ENCODE measurements at regions not wholly inside any gene's neighbourhood (a gene's known extent, or its start where the extent isn't known, plus 50 kb on each side); places are given as distances from the start of the nearest gene placed in this dataset.
A peak's percentile ranks its signal among the peaks of the same experiment; 100 is the strongest.

DNA sequence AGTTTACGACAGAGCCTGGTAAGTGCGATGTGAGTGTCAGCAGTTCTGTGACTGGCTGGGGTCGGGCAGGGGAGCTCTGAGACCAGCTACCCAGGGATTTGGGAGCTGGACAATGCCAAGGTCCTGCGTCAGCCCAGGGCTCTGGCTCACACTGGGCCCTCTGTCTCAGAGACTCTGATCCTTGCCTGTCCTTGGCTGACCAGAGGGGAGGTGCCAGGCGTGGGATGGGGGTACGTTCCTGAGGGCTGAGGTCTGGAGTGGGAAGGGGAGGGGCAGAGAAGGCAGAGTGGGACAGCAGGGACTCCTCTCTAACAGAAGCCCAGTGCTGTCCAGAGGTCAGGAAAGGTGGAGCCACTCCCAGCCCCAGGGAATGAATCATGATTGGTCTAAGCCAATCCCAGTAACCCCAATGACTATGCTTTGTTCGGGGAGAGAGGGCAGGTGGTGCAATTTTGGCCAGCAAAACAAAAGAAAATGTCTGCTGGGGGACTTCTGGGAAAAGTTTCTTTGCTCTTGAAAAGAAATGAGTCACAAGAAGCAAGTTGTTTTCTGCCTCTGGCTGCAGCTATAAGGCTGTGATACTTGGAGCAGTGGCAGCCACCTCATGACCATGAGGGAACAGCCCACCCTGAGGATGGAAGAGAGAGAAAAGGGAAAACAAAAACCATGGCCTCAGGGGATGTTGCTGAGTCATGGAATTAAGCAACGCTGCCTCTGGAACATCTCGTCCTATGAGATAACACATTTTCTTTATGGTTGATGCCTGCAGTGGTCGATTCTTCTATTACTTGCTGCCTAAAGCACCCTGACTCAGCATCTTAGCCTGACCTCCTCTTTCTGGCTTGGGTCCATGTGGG is 108.3 kb downstream of the CHST1 start:
- DNase-seq (ENCODE audit: low read depth, low spot score), result no peak

DNA sequence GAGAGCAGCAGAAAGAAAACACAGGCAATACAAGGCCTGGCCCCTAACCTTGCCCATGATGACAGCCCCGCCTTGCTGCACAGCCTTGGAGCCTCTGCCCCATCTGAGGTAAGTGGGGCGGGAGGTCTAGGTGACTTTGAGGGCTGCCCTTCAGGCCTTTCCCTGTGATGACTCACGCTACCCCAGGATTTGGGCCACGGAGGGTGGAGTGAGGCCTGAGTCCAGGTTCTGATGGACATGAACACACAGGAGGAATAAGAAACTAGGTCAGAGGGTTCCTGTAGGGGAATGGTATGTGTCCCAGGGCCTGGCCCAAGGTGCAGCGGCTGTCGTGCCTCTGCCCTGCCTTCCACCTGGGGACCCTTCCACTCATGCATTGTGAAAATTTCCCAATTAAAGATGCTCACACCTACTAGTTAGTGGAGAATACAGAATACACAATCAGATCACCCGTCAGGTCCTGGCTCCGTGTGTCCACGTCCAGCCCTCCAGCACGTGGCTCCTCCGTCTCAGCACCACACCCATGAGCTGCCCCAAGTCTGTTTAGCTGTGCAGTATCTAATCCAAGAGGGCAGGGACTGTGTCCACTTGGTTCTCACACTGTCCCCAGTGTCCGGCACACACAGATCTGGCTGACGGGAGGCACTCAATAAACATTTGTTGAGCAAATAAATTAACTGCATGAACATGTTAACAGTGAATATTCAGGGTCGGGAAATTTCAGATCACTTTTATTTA is 111.0 kb downstream of the CHST1 start:
- no peak overlapping the region for H3K4me3 ChIP-seq (ENCODE audit: low read length)
- no peak for DNase-seq (ENCODE audit: low read depth, low spot score)

More for the DNA sequence above, 108.3 kb downstream of the CHST1 start:
- no peak overlapping the region for H3K4me3 ChIP-seq (ENCODE audit: low read length)

DNA sequence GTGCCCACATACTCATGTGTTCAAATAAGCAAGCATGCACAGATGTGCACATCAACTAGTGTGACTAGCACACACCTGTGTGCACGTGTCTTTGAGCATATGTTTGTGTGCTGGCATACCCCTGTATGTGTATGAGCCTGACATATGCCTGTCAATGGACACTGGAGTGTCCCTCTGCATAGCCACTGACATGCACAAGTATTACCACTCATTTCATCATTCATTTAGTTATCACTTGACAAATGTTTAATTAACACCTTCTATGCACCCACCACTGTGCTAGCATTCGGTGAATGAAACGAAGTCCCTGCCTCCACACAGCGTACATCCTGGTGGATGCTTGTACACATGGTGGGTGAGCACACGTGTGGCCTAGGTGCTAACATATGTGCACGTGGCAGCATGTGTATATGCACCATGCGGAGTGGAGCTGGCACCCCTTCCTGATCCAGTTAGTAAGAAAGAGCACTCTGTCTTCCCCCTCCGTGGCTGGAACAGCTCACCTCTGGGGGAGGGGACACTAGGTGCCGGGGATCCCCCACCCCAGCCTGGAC is 112.0 kb downstream of the CHST1 start:
- H3K4me3 ChIP-seq (ENCODE audit: low read length), result no peak overlapping the region
- no peak for DNase-seq (ENCODE audit: low read depth, low spot score)

DNA sequence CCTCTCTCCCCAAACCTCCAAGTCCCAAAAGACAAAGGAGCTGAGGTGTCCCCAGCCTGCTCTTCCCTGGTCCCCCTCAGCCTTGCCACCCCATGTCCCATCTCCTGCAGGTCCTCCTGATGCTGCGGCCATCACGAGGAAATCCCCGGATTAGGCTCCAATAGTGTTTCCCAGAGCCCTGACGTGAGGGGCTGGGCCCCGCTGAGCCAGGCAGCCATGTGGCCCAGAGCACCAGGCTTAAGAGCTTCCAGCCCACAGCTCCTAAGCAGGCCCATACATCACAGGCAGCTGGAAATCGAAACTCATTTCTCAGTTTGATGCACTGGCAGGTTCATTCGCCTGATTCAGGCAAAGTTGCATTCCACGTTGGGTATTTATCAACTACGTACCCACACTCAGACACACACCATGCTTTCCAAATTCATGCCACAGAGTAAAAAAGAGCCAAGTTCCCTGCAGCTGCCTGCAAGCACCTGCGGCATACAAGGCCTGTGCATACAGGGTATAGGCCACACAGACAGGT is 114.2 kb downstream of the CHST1 start:
- DNase-seq (ENCODE audit: low read depth, low spot score), result no peak
- H3K4me3 ChIP-seq (ENCODE audit: low read length), result no peak overlapping the region

DNA sequence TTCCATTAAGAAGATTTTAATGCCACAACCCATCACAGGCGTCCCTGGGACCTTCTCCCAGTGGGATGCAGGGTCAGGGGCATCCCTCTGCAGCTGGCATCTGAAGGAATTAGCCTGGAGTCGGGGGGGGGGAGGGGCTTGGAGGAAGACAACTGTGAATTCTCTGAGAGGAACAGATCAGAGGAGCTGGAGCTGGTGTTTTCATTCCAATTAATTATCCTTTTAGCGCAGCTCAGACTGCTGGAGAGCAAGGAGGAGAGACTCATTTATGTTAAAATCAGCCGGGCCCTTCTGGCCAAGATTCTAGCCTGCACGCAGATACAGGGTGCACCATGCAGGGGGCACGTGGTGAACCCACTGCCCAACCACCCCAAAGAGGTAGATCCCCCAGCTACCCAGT is 116.2 kb downstream of the CHST1 start:
- no peak for DNase-seq (ENCODE audit: low read depth, low spot score)
- H3K4me3 ChIP-seq (ENCODE audit: low read length), result no peak overlapping the region

DNA sequence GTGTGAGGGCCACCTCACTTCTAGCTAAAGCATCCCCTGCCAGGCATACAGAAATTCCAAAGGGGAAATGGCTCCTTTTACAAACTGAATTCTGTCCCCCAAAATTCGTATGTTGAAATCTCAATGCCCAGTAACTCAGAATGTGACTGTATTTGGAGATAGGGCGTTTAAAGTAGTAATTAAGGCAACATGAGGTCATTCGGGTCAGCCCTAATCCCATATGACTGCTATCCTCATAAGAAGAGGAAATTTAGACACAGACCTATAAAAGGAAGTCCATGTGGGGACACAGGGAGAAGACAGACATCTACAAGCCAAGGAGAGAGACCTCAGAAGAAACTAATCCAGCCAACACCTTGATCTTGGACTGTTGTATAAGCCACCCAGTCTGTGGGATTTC is 119.1 kb downstream of the CHST1 start:
- DNase-seq (ENCODE audit: low read depth, low spot score), result no peak
- no peak overlapping the region for H3K4me3 ChIP-seq (ENCODE audit: low read length)

DNA sequence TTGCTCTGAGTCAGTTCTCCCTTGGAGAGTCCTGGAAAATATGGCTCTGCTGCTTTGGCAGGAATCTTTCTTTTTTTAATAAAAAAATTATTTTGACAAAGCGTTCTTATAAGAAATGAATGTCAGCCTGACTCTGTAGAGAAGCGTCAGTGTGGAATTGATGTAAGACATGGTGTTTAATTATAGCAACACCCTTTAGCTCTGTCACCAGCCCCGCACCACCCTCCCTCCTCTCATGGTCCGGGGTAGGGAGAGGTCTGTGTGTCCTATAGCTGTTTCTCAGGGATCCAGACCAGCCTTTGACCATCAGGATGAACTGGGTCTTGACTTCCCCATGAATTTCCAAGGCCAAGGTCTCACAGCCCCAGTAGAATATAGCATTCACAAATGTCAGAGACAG is 120.6 kb downstream of the CHST1 start:
- no peak for DNase-seq (ENCODE audit: low read depth, low spot score)

DNA sequence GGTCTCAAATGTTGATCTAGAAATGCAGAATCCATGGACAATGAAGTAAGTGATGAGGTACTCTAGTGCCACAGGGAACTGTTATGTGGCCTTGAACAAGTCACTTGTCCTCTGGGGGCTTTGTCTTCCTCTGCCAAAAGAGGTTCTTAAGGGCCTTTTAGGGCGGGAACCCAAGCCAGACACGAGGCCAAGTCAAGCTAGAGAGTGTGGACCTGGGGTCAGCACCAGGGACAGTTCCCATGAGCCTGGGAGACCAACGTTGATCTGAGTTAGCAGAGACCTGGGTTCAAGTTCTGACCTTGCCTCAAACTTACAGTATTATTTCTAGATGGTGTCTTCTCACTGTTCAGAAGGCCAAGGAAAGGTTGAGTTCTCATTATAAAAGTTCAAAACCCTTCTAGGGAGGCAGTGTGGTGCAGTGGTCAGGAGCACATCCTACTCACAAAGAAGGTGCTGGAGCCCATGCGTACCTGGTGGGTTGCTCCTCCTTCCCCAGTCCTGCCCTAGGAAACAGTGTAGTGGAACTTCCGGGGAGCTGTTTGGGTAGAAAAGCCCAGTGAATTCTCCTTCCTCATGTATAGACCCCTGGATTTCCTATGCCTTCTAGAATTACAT is 121.5 kb downstream of the CHST1 start:
- no peak overlapping the region for H3K4me3 ChIP-seq (ENCODE audit: low read length)
- peak; percentile 22 for DNase-seq (ENCODE audit: low read depth, low spot score)

More for the DNA sequence above, 120.6 kb downstream of the CHST1 start:
- no peak overlapping the region for H3K4me3 ChIP-seq (ENCODE audit: low read length)

DNA sequence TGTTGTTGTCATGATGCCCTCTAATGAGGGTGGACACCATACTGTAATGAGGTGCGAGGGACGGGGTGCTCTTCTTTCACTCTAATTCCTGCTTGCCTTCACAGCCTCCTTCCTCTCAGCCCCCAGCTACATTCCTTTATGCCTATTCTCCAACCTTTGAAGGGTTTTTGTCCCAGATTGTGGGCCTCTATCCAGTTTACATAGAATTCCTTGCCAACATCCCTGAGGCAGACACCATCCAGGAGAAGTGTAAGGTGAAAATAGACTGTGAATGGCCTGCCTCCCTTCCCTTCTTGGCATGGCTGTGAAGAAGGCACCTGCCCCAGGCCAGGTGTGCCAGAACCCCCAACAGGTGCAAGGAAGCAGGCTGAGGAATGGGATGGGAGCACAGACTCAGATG is 122.3 kb downstream of the CHST1 start:
- DNase-seq (ENCODE audit: low read depth, low spot score), result no peak
- H3K4me3 ChIP-seq (ENCODE audit: low read length), result no peak overlapping the region

DNA sequence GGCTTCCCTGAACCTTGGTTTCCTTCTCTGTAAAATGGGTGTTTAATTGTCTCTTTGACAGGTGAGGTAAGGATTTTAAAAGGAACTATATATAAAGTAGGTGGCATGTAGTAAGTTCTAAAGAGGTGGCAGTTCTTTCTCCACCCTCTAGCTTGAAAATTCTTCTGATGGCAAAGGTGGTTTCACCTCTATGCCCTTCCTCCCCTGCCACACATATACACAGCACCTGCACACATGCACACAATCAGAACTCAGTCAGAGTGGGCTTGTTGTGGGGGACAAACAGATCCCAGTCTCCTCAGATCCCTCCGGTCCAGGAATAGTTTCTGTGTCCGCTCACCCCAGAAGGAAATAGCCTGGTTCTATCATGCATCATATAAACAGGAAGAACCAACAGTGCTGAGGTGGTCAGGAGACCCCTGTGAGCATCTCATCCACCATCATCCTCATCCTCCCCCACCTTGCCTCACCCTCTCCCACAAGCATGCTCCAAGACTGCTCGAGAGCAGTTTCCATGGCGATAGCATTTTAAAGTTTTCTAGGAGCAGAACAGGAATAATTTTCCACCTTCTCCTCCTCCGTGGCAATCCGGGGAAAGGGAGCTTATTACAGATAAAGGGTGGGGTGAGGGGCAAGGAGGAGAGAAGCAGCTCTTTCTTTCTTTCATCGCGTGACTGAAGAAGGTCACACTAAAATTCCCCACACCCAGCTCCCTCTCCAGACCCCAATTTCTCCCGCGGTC is 123.6 kb downstream of the CHST1 start:
- H3K4me3 ChIP-seq (ENCODE audit: low read length), result no peak overlapping the region
- DNase-seq (ENCODE audit: low read depth, low spot score), result no peak

DNA sequence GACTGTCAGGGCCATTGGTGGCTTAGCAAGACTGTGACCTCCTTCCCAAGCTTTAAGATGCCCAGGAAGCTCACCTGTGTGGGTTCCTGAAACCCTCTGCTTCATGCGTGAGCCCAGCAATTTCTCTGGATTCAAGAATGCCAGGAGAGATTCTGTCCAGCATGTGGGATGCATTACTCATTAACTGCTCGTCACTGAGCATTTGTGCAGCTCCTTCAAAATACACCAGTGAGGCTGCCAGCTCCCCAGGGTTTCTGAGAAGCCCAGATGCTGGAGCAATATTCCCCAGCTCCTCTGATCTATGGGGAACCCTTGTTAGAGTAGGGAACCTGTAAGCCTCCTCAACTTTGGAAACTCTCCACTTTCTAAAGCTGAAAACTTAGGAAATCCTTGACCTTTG is 126.5 kb downstream of the CHST1 start:
- no peak overlapping the region for H3K4me3 ChIP-seq (ENCODE audit: low read length)
- DNase-seq (ENCODE audit: low read depth, low spot score), result no peak

DNA sequence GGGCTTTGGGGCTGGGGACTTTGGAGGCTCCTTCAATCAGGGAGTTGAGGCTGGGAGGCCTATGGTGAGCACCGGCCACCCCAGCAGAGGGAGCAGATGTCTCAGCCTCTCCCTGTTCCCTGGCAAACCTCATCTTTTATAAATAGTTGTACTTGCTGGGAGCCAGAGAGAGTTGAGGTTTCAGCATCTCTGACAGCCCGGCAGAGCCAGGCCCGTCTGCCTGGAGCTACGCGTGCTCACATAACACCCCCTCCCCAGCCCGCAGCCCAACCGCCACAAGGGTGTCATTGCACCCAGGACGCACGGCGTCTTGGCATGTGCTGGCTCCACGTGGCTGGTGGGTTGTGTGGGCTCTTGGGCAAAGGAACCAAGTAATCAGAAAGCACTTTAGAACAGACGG is 127.1 kb downstream of the CHST1 start:
- DNase-seq (ENCODE audit: low read depth, low spot score), result no peak

DNA sequence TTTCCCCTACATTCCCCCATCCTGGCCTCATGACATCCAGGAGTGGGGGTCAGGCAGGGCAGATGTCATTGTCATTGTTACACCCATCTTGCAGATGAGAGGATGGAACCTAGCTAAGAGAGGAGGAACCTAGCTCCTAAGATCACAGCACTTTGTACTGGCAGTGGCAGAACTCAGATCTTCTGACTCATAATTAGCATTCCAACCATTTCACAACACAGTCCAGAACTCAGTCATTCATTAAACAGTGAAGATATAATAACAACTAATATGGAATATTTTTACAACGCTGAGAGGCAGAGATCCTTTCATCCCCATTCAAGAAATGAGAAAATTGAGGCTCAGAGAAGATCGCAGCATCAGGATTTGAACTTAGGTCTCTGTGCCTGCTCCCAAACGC is 127.8 kb downstream of the CHST1 start:
- no peak for DNase-seq (ENCODE audit: low read depth, low spot score)
- no peak overlapping the region for H3K4me3 ChIP-seq (ENCODE audit: low read length)

More for the DNA sequence above, 127.1 kb downstream of the CHST1 start:
- no peak overlapping the region for H3K4me3 ChIP-seq (ENCODE audit: low read length)

DNA sequence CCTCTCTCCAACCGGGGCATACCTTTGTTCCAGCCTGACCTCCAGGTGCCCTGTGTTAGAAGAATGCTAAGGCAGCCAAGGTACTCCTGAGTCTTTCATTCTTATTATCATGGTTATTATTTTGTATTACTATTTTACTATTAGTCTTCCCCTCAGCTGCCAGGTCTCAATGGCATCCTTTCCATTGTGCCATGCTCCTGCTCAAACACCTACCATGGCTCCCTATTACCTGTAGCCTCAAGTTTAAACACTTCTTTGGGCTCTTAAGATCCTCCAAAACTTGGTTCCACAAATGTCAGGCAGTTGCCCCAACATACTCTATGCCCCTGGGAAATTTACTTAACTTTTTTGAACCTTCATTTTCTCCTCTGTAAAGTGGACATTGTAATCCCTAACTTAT is 130.4 kb downstream of the CHST1 start:
- no peak overlapping the region for H3K4me3 ChIP-seq (ENCODE audit: low read length)
- no peak for DNase-seq (ENCODE audit: low read depth, low spot score)

DNA sequence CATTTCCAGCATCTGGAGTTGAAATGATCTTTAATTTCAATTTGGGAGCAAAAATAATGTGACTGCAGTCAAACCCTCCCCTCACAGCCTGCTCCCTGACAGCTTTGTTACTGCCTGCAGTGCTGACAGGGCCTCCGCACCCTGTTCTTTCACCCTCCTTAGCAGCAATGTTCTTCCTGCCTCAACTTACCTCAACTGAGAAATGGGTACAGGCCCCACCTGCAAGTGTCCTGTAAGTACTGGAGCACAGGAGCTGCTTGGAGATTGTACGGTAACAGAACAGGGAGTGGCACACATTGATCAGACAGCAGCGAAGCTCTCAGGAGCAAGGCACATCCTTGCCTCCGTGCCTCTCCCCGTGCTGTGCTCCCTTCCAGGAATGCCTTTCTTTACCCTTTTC is 131.3 kb downstream of the CHST1 start:
- H3K4me3 ChIP-seq (ENCODE audit: low read length), result no peak overlapping the region
- no peak for DNase-seq (ENCODE audit: low read depth, low spot score)

DNA sequence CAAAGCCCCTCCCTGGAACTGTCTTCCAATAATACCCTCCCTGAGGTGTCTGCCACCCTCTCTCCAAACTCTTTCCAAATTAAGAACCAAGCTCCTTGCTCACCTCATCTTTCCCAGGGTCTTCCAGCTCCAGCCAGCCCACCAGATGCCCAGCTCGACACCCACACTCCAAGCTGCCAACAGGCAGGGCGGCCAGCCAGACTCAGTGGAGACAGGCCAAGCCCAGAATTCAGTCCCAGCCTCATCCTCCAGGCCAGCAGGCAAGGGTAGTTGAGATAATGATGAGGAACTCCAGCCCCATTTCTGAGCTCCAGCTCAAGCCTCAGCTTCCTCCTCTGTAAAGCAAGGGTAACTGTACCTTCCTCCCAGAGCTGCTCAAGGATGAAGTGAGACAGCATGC is 132.9 kb downstream of the CHST1 start:
- H3K4me3 ChIP-seq (ENCODE audit: low read length), result no peak overlapping the region
- no peak for DNase-seq (ENCODE audit: low read depth, low spot score)

DNA sequence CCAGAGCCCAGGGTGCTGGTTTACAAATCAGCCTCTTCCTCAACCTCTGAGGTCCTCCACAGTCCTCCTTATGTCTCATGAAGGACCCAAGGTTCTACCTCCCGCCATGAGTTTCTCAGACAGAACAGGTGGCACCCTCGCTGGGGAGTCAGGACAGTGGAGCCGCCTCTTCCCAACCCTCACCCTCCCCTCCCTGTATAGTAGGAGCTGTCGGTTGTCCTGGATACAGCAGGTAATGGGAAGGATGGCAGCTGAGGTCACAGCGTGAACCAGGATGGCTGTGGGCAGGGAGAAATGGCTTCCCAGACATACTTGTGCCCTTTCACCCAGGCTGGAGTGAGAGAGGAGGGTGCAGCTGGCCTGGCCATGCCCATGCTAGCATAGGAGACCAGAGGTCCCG is 134.6 kb downstream of the CHST1 start:
- DNase-seq (ENCODE audit: low read depth, low spot score), result no peak
- H3K4me3 ChIP-seq (ENCODE audit: low read length), result no peak overlapping the region

DNA sequence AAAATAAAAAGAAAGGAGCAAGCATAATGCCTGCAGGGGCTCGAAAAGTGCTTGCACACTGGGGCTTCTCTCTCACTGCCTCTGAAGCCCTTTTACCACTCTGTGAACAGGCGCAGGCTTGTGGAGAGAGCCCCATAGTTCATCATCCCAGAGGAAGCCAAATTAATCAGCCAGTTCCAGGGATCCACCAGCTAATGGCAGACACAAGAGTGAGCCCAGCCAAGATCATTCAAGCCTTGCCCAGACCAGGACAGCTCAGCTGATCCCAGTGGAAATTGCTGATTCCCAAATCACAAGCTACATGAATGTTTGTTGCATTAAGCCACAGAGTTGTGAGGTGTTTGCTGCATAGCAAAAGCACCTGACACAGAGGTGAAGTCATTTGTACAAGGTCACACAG is 135.3 kb downstream of the CHST1 start:
- H3K4me3 ChIP-seq (ENCODE audit: low read length), result no peak overlapping the region
- DNase-seq (ENCODE audit: low read depth, low spot score), result no peak

DNA sequence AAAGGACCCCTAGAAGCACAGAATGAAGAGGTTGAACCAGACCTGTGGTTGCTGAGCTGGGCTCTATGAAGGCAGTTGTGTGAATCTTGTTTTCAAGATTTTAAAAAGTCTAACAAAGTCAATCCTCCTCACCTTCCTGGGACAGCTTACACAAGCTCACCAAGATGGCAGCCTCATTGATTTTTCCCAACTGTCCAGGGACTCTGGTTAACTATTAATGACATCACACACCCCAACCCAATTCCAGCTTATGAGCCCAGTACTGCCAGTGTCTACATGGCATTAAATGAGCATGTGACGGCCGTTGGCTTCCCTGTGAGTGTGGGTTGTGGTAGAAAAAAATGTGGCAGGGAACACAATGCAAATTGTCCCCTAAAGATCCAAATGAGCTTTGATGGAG is 137.0 kb downstream of the CHST1 start:
- H3K4me3 ChIP-seq (ENCODE audit: low read length), result no peak overlapping the region
- no peak for DNase-seq (ENCODE audit: low read depth, low spot score)

All from Jurkat, Clone E6-1 (cell line).